HG03060 (cell line): ENCODE measurements at regions not wholly inside any gene's neighbourhood (a gene's known extent, or its start where the extent isn't known, plus 50 kb on each side); places are given as distances from the start of the nearest gene placed in this dataset.
"Not testable (repeated sequence)": the region's sequence is repeated elsewhere in the genome, so short reads cannot be mapped to it uniquely, and the experiment has no call there.

Experiments
- ATAC-seq: cut with Tn5 transposase; IDR thresholded peaks from one replicate; pipeline ENCODE4 v1.9.1; 2021; ENCODE audit warnings: low read depth, moderate number of reproducible peaks; ENCODE audit not compliant: unreplicated experiment

GRCh38 chr12:82300611-82301010 lies 57.6 kb downstream of the CCDC59 start:
- ATAC-seq: no peak

DNA sequence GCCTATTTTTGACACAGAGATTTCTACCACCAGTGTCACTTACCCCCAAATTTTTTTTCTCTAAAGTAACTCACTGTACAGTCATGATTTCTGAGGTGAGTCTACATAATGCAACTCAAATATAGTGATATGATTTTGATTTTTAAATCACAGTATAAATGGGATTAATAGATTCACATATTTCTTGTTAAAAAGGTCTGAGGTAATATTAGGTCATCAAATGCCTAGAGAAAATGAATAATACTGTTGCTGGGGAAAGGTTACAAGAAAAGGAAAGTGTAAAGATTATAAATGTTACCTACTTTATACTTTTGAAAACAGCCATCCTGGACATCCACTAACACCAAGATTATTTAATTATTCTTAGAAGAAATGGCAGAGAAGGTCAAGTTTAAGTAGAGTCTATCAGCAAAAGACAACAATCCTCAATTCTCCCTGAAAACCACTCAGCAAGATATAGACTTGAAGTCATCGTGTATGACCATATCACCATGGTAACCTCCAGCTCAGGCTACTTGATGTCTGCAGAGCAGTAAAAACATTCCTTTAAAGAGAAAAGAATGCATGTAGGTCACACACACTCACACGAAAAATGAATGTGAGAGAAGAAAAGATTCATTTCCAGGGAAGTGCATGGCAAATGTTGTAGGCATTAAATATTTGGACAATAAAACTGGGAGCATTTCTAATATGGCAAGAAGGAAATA lies 58.7 kb downstream of the CCDC59 start:
- no peak for ATAC-seq

- no peak for ATAC-seq
Observed at GRCh38 chr12:82290415-82290814, 67.8 kb downstream of the CCDC59 start.

DNA sequence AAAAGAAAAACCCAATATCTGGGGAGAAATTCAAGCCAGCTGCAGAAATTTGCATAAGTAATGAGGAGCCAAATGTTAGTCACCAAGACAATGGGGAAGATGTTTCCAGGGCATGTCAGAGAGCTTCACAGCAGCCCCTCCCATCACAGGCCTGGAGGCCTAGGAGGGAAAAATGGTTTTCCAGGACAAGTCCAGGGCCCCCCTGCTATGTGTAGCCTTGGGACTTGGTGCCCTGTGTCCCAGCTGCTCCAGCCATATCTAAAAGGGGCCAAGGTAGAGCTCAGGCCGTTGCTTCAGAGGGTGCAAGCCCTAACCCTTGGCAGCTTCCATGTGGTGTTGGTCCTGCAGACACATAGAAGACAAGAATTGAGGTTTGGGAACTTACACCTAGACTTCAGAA lies 76.9 kb downstream of the CCDC59 start:
- not testable (repeated sequence) for ATAC-seq

DNA sequence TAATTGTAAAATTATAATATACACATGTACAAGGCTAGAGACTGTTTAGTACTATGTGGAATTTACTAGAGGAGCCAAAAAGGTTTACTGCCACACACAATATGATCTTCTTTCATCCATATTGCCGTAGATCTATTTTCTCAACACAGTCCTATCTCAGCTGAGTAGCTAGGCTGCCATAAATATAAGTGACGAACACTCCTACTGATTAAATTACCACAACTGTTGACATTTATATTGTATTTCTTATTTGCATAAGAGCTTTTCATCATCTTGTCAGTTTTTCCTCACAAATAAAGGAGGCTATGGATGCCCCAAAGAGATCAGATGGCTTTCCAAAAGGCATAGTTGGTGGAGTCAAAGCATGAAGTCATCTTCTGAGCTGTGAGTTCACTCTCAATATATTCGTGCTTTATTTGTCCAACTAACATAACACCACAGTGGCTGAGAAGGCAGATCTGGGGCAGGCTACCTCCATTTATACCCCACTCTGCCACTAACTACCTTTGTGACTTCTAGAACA lies 78.6 kb downstream of the CCDC59 start:
- ATAC-seq: no peak

DNA sequence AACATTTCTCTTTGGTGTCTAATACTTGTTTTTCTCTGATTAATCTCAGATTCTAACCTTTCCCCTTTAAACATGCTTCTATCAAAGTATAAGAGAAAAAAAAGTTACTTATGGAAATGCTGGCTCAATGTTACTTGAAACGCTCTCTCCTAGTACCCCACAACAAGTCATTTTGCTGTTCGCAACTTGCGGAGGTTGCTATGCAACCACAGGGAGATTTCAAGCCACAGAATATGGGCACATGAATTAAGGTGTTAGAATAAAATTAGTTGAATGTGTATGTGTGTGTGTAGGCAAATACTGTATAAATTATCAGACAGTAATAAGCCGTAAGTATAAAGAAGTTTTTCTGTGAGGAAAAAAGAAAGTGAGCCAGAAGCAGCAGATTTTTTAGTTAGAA lies 80.6 kb downstream of the CCDC59 start:
- ATAC-seq: no peak

DNA sequence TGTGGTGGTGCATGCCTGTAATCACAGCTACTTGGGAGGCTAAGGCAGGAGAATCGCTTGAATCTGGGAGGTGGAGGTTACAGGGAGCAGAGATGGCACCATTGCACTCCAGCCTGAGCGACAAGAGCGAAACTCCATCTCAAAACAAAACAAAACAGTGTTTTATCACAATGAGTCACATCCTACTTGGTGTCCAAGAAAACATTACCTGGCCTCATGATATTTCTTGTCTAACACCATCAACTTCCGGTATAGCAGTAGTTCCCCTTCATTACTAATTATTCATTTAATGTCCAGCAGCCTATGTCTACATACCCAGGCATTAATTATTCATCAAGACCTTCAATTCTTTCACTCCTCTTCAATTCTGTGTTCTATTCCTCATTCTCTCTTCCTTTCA lies 115.5 kb downstream of the CCDC59 start:
- ATAC-seq: no peak

- no peak for ATAC-seq
Observed at GRCh38 chr12:82225871-82226270, 132.3 kb downstream of the CCDC59 start.

DNA sequence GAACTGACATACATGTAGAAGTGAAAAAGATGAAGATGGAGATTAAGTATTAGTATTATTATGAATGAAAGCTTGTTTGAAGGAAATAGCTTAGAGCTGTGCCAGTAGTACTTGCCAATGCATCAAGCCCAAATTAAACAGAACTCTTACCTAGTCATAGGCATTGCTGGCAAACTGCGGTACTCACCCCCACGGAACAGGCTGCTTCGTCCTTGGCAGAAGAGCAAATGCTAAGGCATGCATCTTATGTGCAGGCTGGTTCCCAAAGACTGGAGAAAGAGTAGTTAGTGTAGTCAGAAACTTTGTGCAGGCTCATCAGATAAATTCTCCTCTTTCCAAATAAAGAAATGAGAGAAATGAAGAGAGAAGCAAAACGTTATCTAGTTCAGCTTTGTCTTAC lies 134.8 kb downstream of the CCDC59 start:
- ATAC-seq: no peak

GRCh38 chr12:82216475-82216874 lies 141.7 kb downstream of the CCDC59 start:
- ATAC-seq: no peak

DNA sequence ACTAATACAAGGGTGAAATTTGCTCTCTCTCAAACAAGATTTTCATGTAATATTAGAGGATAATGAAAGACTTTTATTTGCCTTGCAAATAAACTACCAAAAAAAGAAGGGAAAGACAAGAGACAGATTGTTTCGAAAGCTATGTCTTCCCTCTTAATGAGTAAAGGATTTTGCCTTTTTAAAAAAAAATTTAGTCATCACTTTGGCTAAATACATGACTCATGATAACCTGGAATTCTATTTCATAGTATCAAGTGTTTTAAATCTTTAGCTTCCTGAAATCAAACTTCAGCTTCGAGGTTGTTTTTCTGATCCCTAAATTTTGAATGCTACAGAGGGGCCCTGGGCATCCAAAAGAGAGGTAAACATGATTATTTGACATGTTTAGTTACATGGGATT lies 144.4 kb downstream of the CCDC59 start:
- ATAC-seq: no peak

GRCh38 chr12:82210882-82211281 lies 147.3 kb downstream of the CCDC59 start:
- no peak for ATAC-seq

- no peak for ATAC-seq
Observed at GRCh38 chr12:82209533-82209932, 148.7 kb downstream of the CCDC59 start.

DNA sequence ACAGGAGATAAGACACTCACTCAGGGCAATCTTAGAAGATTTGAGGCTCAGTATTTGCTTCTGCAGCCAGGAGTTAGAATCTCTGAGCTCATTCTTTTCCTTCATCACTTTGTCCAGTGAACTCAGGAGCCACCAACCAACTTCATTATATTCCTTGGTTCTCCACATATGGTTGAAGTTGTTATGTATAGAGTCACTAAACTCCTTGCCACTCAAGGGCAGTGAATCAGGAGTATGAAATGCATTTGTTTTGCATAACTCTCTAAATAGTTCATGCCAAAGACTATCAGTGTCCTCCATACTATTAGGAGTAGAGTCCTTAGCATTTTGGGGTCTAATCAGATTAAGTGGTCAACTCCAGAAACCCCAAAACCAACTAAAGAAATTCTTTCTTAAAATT lies 150.6 kb downstream of the CCDC59 start:
- no peak for ATAC-seq

GRCh38 chr12:82203086-82203485 lies 155.1 kb downstream of the CCDC59 start:
- ATAC-seq: no peak

GRCh38 chr12:82187595-82187994 lies 170.6 kb downstream of the CCDC59 start:
- no peak for ATAC-seq

DNA sequence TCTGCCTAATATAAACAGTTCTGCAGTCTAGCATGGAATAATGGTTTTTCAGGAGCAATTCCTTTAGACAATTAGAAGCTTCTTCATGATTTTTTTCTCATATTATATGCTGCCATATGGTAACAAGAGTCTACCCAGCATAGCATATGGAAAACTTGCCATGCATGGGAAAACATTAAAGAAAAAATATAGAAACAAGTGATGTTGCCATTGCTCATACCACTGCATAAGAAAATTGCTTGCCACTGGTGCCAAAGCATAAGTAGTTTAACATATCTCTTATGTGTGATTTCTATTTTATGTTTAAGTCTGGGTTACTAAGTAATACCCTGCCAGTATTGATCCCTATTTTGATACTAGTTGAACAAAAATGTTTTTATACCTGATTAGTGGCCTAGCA lies 171.2 kb downstream of the CCDC59 start:
- no peak for ATAC-seq

- no peak for ATAC-seq
Observed at GRCh38 chr12:82186282-82186681, 171.9 kb downstream of the CCDC59 start.

DNA sequence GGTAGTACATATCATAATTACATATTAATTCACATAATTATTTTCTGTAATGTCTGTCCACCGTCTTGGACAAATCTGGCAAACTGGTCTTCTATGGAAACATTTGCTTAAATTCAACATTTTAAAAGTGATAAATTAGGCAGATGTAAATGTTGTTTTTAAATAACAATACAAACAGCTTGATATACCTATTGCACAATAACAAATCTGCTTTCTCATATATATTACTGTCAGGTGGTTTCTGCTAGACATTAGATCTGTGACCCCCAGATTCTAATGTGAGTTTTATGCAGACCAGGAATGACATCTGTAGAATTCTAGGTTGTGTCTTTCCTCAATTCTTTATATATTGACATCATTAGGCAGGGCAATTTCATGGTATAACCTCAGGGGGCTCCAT lies 173.3 kb downstream of the CCDC59 start:
- ATAC-seq: no peak

GRCh38 chr12:82182601-82183190 lies 175.5 kb downstream of the CCDC59 start:
- no peak for ATAC-seq

DNA sequence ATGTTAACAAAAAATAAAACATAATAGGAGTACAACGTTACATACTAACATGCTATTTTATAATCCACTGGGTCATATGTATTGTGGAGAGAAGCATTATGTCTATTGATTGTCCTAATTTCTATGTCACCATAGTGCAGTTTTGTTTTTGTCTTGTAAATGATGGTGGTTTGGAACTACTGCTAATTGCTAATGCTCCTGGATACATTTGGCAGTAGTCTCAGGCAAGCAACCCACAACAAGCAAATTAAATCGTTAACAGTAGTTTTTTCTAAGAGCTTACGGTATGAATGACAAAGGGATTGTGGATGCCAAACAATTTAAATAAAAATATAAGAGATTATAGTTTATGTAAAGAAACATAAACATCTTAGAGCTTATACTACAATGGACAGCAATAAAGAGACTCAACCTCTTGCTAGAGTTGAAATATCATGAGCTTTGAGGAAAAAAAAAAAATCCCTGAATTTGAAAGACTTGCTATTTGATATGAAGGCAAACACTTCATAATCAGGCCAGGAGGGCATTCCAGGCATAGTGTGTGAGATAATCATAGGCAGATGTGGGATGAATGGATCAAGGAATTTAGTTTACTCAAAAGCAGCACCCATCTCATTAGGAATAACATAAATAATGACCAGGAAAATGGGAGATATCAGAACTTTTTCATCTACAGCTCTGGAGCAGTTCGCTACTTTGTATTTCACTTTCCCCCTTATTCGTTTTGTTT lies 181.3 kb downstream of the CCDC59 start:
- no peak for ATAC-seq

- ATAC-seq: no peak
Observed at GRCh38 chr12:82176026-82176425, 182.2 kb downstream of the CCDC59 start.
